H9 (cell line): ENCODE measurements at regions not wholly inside any gene's neighbourhood (a gene's known extent, or its start where the extent isn't known, plus 50 kb on each side); places are given as distances from the start of the nearest gene placed in this dataset.

ENCODE experiments used
- DNase-seq: peaks from one replicate; pipeline ENCODE4 v3.0.0-alpha.2; 2017
- H2AFZ ChIP-seq: one replicate; pipeline ENCODE4 v1.6.1; 2013; ENCODE audit warnings: mild to moderate bottlenecking, low read length, control low read depth, moderate library complexity
- H2AK5ac ChIP-seq: 2 replicates; pipeline ENCODE4 v1.6.1; 2013; ENCODE audit warnings: low read length, control low read depth, mixed read lengths; ENCODE audit not compliant: insufficient read length
- H2BK120ac ChIP-seq: one replicate; pipeline ENCODE4 v1.6.1; 2013; ENCODE audit warnings: low read depth, mild to moderate bottlenecking, low read length, control low read depth, inconsistent platforms; ENCODE audit not compliant: poor library complexity, severe bottlenecking
- H2BK12ac ChIP-seq: 2 replicates; pipeline ENCODE4 v1.6.1; 2013; ENCODE audit warnings: low read length, control low read depth, mixed read lengths, low read depth; ENCODE audit not compliant: insufficient read length
- H2BK15ac ChIP-seq: 2 replicates; pipeline ENCODE4 v1.6.1; 2013; ENCODE audit warnings: low read depth, low read length, control low read depth
- H2BK20ac ChIP-seq: one replicate; pipeline ENCODE4 v1.6.1; 2013; ENCODE audit warnings: low read depth, mild to moderate bottlenecking, low read length, control low read depth, inconsistent platforms; ENCODE audit not compliant: poor library complexity, severe bottlenecking
- H2BK5ac ChIP-seq: 2 replicates; pipeline ENCODE4 v1.6.1; 2013; ENCODE audit warnings: low read length, control low read depth, mixed read lengths; ENCODE audit not compliant: insufficient read length
- H3K14ac ChIP-seq: 2 replicates; pipeline ENCODE4 v1.6.1; 2013; ENCODE audit warnings: low read length, control low read depth; ENCODE audit not compliant: insufficient read depth
- H3K18ac ChIP-seq: 2 replicates; pipeline ENCODE4 v1.6.1; 2013; ENCODE audit warnings: low read depth, mild to moderate bottlenecking, mixed read lengths, low read length, control low read depth; ENCODE audit not compliant: insufficient read length
- H3K23ac ChIP-seq: 2 replicates; pipeline ENCODE4 v1.6.1; 2013; ENCODE audit warnings: low read length, control low read depth, mixed read lengths, low read depth; ENCODE audit not compliant: insufficient read length
- H3K23me2 ChIP-seq: 2 replicates; pipeline ENCODE4 v1.6.1; 2013; ENCODE audit warnings: low read depth, mild to moderate bottlenecking, mixed read lengths, low read length, control low read depth; ENCODE audit not compliant: insufficient read length, poor library complexity, severe bottlenecking
- H3K27ac ChIP-seq: 2 replicates; pipeline ENCODE4 v1.5.1; 2013; ENCODE audit warnings: low read length, control low read depth, mixed read lengths, low read depth; ENCODE audit not compliant: insufficient read length
- H3K27me3 ChIP-seq: 2 replicates; pipeline ENCODE4 v1.6.1; 2013; ENCODE audit warnings: low read length, control low read depth, inconsistent platforms; ENCODE audit not compliant: insufficient read depth
- H3K4ac ChIP-seq: 2 replicates; pipeline ENCODE4 v1.6.1; 2013; ENCODE audit warnings: low read depth, mild to moderate bottlenecking, control low read depth, inconsistent platforms, low read length, moderate library complexity
- H3K4me1 ChIP-seq: 2 replicates; pipeline ENCODE4 v1.6.1; 2013; ENCODE audit warnings: low read length, control low read depth, inconsistent platforms; ENCODE audit not compliant: insufficient read depth
- H3K4me2 ChIP-seq: 2 replicates; pipeline ENCODE4 v1.6.1; 2013; ENCODE audit warnings: low read length, control low read depth, mixed read lengths; ENCODE audit not compliant: insufficient read length, insufficient read depth
- H3K56ac ChIP-seq: 2 replicates; pipeline ENCODE4 v1.6.1; 2013; ENCODE audit warnings: low read depth, mild to moderate bottlenecking, mixed read lengths, low read length, control low read depth; ENCODE audit not compliant: insufficient read length
- H3K79me1 ChIP-seq: 2 replicates; pipeline ENCODE4 v1.6.1; 2013; ENCODE audit warnings: low read depth, mild to moderate bottlenecking, moderate library complexity, low read length, control low read depth, inconsistent platforms; ENCODE audit not compliant: insufficient read depth, poor library complexity, severe bottlenecking
- H3K79me2 ChIP-seq: 2 replicates; pipeline ENCODE4 v1.6.1; 2013; ENCODE audit warnings: low read length, control low read depth, inconsistent platforms; ENCODE audit not compliant: insufficient read depth
- H3K9ac ChIP-seq: 2 replicates; pipeline ENCODE4 v1.6.1; 2013; ENCODE audit warnings: low read length, control low read depth, mixed read lengths; ENCODE audit not compliant: insufficient read length; ENCODE audit errors: extremely low read depth
- H3K9me3 ChIP-seq: one replicate; pipeline ENCODE4 v1.6.1; 2013; ENCODE audit warnings: low read depth, low read length, inconsistent platforms; ENCODE audit not compliant: control insufficient read depth
- H3T11ph ChIP-seq: one replicate; pipeline ENCODE4 v1.6.1; 2013; ENCODE audit warnings: mild to moderate bottlenecking, low read length, control low read depth, inconsistent platforms
- H4K20me1 ChIP-seq: one replicate; pipeline ENCODE4 v1.6.1; 2013; ENCODE audit not compliant: control insufficient read depth, insufficient read length, insufficient read depth
- H4K5ac ChIP-seq: 2 replicates; pipeline ENCODE4 v1.6.1; 2013; ENCODE audit warnings: low read depth, mild to moderate bottlenecking, mixed read lengths, low read length, control low read depth; ENCODE audit not compliant: insufficient read length
- H4K8ac ChIP-seq: replicated peaks from 2 replicates; pipeline ENCODE4 v1.6.1; 2013; ENCODE audit warnings: low read length, control low read depth, mixed read lengths, low read depth; ENCODE audit not compliant: insufficient read length
- H4K91ac ChIP-seq: 2 replicates; pipeline ENCODE4 v1.6.1; 2013; ENCODE audit warnings: low read depth, mild to moderate bottlenecking, moderate library complexity, mixed read lengths, low read length, control low read depth; ENCODE audit not compliant: insufficient read length
- H3K27ac Mint-ChIP-seq, 3 experiments: 2 replicates in 2 of 3; 3 replicates in 1 of 3; pipeline ENCODE4 v1.8.0; 2020 to 2021; ENCODE audit warnings: mixed read lengths in 3 of 3, mild to moderate bottlenecking in 1 of 3, moderate library complexity in 1 of 3
- H3K27me3 Mint-ChIP-seq: 2 replicates; pipeline ENCODE4 v1.8.0; 2021; ENCODE audit warnings: low read depth, mild to moderate bottlenecking, moderate library complexity, mixed read lengths
- H3K36me3 Mint-ChIP-seq, 3 experiments: 2 replicates in 2 of 3; 3 replicates in 1 of 3; pipeline ENCODE4 v1.8.0; 2020 to 2021; ENCODE audit warnings: low read depth in 3 of 3, mixed read lengths in 3 of 3; ENCODE audit not compliant: insufficient read depth in 1 of 3
- H3K4me1 Mint-ChIP-seq, 2 experiments: 2 replicates each; pipeline ENCODE4 v1.8.0; 2020; ENCODE audit warnings: mixed read lengths in 2 of 2
- H3K4me3 Mint-ChIP-seq, 2 experiments: 2 replicates in 1 of 2; 3 replicates in 1 of 2; pipeline ENCODE4 v1.8.0; 2020 to 2021; ENCODE audit warnings: mild to moderate bottlenecking in 2 of 2, mixed read lengths in 2 of 2, moderate library complexity in 1 of 2
- H3K9me3 Mint-ChIP-seq, 2 experiments: 2 replicates in 1 of 2; 3 replicates in 1 of 2; pipeline ENCODE4 v1.8.0; 2020; ENCODE audit warnings: mild to moderate bottlenecking in 2 of 2, mixed read lengths in 2 of 2, moderate library complexity in 1 of 2
- CTCF ChIP-seq: fragments of 200-600 bp; sonication (generic); conservative IDR thresholded peaks from 3 replicates; pipeline ENCODE4 v1.8.0; 2021; ENCODE audit warnings: antibody characterized with exemption, mild to moderate bottlenecking
- WGBS: extraction: QIAGEN DNeasy Blood & Tissue Kit; methylation state at CpG from one replicate; pipeline ENCODE4 v1.1.7; 2013; ENCODE audit warnings: missing lambda C conversion rate, low lambda C conversion rate, mixed read lengths; ENCODE audit not compliant: insufficient read length; ENCODE audit errors: extremely low coverage; 5-methylcytosine and 5-hydroxymethylcytosine counted together

GRCh38 chr3:10763248-10763620 lies 52.8 kb upstream of the SLC6A11 start:
- Histone ChIP-seq H2BK120ac (no peak overlapping the region), H3K9me3 (no peaks in the 10 kb centered on the region), H3K27ac (no peak overlapping the region), H3K9ac (no peak overlapping the region), H2BK20ac (no peak overlapping the region), H4K91ac (no peak overlapping the region), H2BK12ac (no peak overlapping the region), H3K4me2 (no peak overlapping the region), H2BK15ac (no peak overlapping the region), H2AFZ (no peak overlapping the region), H3T11ph (no peak overlapping the region), H3K56ac (no peak overlapping the region), H2AK5ac (no peak overlapping the region), H3K18ac (no peak overlapping the region), H3K79me1 (no peaks in the 10 kb centered on the region), H3K4ac (no peak overlapping the region), H4K5ac (no peak overlapping the region), H2BK5ac (no peak overlapping the region), H3K27me3 (no peaks in the 10 kb centered on the region), H4K20me1 (no peaks in the 10 kb centered on the region), H3K4me1 (no peaks in the 10 kb centered on the region; the same call in 1 of the 2 replicates), H3K23ac (no peak overlapping the region), H3K14ac (no peak overlapping the region), H3K79me2 (no peaks in the 10 kb centered on the region), H4K8ac (no peak overlapping the region), H3K23me2 (no peaks in the 10 kb centered on the region)
- peaks cover 11 to 18% of the 10 kb centered on the region in 2 experiments for H3K4me1 Mint-ChIP-seq
- WGBS: no CpG with 5 or more reads among the region's 9 CpGs
- H3K27ac Mint-ChIP-seq: no peak overlapping the region; a peak in 1 of 7 replicates
- TF ChIP-seq CTCF: no peak
- peaks cover 14% of the 10 kb centered on the region for H3K27me3 Mint-ChIP-seq
- DNase-seq: no peak
- H3K36me3 Mint-ChIP-seq: no peaks in the 10 kb centered on the region
- no peaks in the 10 kb centered on the region for H3K9me3 Mint-ChIP-seq
- H3K4me3 Mint-ChIP-seq: no peak overlapping the region
